IPS DF 19.7 (cell line): ENCODE measurements at regions not wholly inside any gene's neighbourhood (a gene's known extent, or its start where the extent isn't known, plus 50 kb on each side); places are given as distances from the start of the nearest gene placed in this dataset.

Source experiments
- DNase-seq: peaks from one replicate; pipeline ENCODE4 v3.0.0-alpha.2; 2013; ENCODE audit warnings: low read depth, low spot score

GRCh38 chr3:147851062-147851461, 441.9 kb downstream of the ZIC1 start:
- DNase-seq, result no peak

GRCh38 chr3:147854542-147854941, 445.4 kb downstream of the ZIC1 start:
- DNase-seq, result no peak

DNA sequence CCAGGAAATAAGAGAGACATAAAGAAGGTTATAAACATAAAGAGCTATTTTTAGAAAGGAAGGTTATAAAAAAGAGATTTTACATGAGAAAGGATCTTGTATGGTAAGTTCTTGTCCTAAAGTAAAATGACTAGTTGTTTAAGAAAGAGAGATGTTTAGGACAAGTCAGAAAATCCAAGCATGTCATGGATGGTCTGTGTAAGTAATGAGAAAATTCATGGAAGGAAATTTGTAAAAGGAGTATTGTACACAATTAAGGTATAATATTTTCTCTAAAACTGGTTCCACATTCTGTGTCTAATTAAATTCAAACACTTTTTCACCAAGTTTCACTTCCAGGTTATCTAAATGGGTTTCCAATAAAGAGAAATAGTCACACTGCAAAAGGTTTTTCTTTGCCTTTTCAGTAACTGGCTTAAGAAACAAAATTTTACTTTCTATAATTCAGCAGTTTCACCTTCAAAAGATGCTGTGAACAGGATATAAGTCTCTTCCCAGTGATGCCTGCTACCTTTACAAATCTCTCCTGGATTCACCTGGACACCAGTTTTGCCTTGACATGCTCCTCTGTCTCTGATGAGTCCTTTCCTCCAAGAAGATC, 455.7 kb downstream of the ZIC1 start:
- DNase-seq, result peak; percentile 23

DNA sequence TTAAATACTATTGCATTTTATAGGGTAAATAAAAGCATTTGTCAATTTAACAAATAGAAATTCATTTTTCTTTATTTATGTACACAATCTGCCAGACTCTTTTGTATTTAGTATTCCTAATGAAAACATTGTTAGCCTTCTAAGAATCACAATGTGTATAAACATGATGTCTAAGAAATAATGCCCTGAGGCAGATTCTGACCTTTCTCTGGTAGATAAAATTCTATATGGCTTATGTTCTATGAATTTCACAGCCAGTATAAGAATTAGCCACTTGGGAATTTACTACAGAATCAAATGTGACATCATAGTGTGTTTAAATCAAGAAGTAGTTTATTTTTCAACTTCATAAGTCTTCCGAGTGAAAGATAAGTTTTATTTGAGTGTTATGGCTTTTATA, 457.4 kb downstream of the ZIC1 start:
- DNase-seq, result no peak

- no peak for DNase-seq
These were observed 463.4 kb downstream of the ZIC1 start for GRCh38 chr3:147872568-147872967.

- no peak for DNase-seq
These were observed 466.3 kb downstream of the ZIC1 start for GRCh38 chr3:147875498-147875897.

GRCh38 chr3:147881933-147882332, 472.8 kb downstream of the ZIC1 start:
- DNase-seq, result no peak

GRCh38 chr3:147886879-147887278, 477.7 kb downstream of the ZIC1 start:
- DNase-seq, result no peak

GRCh38 chr3:147887797-147888196, 478.6 kb downstream of the ZIC1 start:
- DNase-seq, result no peak

DNA sequence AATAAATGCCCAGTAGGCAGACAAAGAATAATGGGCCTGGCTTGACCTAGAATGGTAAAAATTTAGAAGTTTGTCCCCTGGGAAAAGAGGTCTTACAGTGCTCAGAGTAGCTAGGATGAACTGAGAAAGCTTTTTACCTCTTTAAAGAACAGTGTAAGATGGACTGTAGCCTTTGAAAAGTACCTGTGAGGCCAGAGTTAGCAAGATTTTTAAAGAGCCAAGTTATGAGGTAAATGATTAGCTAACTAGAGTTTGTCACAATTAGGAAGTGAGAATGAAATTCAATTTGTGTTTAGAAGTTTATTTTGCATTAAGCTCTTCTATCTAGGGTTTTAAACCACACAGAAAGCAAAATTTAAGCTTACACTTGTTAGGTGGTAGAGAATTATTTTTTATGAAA, 480.9 kb downstream of the ZIC1 start:
- no peak for DNase-seq

- no peak for DNase-seq
These were observed 486.3 kb downstream of the ZIC1 start for GRCh38 chr3:147895509-147895908.

DNA sequence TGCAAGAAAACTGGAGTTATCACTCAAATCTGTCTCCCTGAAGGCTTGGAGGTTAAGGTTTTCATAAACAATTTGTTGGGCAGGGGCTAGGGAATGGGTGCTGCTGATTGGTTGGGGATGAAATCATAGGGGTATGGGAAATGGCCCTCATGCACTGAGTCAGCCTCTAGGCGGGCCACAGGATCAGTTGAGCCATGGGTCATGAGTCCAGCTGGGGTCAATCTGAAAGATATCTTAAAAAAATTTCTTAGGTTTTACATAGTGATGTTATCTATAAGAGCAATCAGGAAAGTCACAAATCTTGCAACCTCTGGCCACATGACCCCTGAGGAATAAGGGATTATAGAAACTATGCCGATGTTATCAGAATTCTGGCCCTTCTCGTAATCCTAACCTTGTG, 491.7 kb downstream of the ZIC1 start:
- DNase-seq, result no peak

- DNase-seq, result no peak
These were observed 493.9 kb downstream of the ZIC1 start for GRCh38 chr3:147903026-147903425.

DNA sequence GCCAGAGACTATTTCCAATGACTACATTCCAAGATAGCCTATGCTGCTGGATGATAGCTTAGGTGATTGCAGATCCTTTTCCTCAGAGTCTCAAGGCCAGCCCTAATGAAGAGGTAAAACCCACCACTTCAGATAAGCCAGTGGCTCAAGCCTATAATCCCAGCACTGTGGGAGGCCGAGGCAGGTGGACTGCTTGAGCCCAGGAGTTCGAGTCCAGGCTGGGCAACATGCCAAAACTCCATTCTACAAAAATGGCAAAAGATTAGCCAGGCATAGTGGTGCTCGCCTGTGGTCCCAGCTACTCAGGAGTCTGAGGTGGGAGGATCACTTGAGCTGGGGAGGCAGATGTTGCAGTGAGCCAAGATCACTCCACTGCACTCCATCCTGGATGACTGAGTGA, 495.3 kb downstream of the ZIC1 start:
- DNase-seq, result no peak

DNA sequence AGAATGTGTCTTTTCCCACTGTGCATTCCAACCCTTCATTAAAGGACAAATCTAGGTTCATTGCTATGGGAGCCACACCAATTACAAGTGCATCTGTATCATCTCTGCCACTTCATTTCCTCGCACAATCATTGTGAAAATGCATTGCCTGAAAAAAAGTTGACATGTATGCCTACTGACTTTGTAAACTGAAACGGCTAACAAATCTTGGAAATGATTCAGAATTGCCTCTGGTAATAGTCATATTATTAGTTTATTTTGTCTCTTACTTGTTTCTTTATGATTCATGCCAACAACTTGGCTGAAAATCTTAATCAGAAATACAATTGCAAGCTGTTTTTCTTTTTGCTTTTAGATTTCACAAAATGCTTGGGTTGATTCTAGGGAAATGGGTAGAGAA, 497.1 kb downstream of the ZIC1 start:
- DNase-seq, result no peak

DNA sequence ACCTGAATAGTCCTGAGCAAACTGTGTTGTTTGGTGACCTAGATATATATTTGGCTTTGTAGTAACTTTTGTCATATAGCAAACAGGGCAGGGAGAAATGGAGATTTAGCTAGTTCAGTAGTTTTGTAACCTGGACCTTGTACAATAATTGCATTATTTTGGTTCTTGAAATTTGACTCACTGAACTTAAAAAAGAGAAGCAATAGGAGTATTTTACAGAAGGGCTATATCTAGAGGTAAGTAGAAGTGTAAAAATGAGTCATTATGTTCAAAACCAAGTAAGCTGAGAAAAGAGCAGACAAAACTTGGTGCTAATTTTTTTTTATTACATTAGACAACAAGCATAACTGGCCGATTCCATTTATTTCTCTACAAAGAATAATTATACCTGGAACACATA, 505.4 kb downstream of the ZIC1 start:
- no peak for DNase-seq

GRCh38 chr3:147915057-147915456, 505.9 kb downstream of the ZIC1 start:
- DNase-seq, result no peak

DNA sequence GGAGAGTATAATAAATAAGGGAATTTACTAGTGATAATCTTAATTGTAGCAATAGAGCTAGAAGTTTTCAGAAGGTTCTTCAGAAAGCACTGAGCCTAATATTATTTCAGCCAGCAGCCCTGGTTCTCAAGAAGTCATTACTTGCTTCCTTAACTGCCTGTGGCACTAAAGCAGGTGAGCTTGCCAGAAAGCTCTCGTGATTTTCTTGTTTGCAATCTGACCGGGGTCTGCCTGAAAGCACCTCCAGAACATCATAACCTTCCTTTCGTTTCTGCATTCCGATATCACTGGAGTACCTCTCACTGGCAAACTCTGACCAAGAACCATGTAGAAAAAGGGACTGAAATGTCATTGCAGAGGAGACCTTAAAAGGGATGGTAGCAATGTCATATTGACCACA, 510.3 kb downstream of the ZIC1 start:
- no peak for DNase-seq

GRCh38 chr3:147921051-147921450, 511.9 kb downstream of the ZIC1 start:
- DNase-seq, result no peak

- DNase-seq, result no peak
These were observed 515.6 kb downstream of the ZIC1 start for GRCh38 chr3:147924755-147925154.

- DNase-seq, result no peak
These were observed 516.1 kb downstream of the ZIC1 start for GRCh38 chr3:147925272-147925671.

DNA sequence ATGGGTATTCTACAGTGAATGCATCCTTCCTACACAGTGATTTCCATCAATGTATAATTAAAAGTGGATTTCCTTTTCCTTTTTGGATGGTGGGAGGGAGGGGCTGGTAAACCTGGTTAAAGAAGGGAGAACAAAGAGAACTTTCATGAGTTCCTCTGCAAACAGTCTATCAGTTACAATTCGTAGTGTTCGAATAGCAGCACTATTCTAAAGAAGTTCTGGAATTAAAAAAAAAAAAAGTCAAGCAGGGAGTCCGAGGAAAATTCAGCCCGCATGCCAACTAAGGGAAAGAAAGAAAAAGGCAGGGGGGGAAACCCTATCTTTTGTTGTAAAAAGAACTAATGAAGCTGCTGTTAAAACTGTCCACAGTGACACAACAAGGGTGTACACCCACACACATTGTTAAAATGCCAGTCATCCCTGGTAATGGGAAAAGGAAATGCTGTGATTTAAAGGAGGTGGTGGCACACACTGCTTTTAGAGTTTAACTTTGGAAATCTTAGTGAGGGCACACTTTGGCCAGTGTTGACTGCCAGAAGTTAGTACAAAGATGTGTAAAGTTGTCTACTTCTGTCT, 521.2 kb downstream of the ZIC1 start:
- DNase-seq, result no peak

DNA sequence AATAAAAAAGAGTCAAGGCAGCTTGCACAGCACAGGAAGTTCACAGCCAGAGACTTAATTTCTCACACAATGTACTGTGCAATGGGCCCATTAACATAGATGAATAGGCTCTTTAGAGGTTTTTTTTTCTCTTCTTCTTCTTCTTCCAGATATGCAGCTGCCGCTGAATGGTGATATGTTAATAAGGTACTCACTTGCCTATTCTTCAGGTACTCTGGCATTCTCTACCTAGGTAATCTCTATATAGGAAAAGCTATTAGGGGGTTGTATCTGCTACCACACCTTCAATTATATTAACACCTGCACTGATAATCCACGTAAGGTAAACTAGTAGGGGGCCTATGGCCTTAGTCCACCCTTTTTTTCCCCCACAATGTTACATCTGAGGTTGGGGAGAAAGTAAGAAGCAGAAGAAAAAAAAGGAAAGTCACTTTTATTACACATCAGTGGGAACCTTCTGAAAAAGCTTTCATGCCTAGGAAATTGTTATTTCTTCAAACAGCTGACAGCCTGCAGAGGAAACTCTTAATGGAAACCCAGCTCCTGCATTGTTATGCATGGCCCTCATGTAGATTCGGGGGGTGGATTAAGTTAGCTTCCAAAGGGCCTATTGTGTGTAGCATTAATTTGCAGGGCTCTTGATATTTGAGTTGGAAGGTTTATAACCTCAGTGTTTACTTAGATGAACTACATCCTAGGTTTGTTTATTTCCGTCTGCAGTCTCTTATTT, 525.5 kb downstream of the ZIC1 start:
- peak; percentile 80 for DNase-seq
